HG03280 (cell line): ENCODE measurements at regions not wholly inside any gene's neighbourhood (a gene's known extent, or its start where the extent isn't known, plus 50 kb on each side); places are given as distances from the start of the nearest gene placed in this dataset.

ENCODE experiments used
- ATAC-seq: cut with Tn5 transposase; IDR thresholded peaks from one replicate; pipeline ENCODE4 v1.9.1; 2021; ENCODE audit warnings: mild to moderate bottlenecking, moderate library complexity; ENCODE audit not compliant: unreplicated experiment

- ATAC-seq = no peak
These were observed 55.7 kb upstream of the PHACTR2 start for GRCh38 chr6:143621876-143622605.

DNA sequence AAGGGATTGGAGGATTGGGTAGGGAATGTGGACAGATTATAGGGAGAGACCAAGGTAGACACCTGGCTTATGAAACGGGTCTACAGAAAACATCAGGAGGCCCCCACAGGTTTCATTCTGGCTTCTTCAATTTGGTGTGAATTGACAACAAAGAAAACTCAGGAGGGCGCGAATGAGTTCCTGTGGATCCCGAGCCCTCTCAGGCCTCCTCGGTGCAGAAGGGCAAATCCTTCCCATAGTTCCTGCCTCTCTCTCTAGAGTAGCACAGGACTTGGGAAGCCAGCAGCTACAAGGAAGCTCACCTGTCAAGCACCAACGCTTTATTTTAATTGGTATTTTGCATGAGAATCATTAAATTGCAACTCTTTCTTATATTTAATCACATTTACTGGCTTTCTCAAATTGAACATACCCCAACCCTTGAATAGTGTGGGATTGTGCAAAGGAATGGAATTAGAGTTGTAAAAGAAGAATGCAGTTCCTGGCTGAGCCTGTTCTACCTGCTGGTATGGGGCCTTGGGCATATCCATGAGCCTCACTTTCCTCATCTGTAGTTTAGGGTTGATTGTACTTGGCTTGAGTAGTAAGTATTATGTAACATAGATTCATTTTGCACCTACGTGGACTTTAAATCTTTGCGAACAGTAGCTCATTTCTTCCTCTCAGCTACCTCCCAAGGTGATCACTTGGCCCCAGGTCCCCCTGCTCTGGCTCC lies 56.4 kb upstream of the PHACTR2 start:
- no peak for ATAC-seq

GRCh38 chr6:143620447-143620846 lies 57.3 kb upstream of the PHACTR2 start:
- no peak for ATAC-seq

- no peak for ATAC-seq
These were observed 57.9 kb upstream of the PHACTR2 start for GRCh38 chr6:143619824-143620401.

- ATAC-seq = no peak
These were observed 61.0 kb upstream of the PHACTR2 start for GRCh38 chr6:143616741-143617140.

- no peak for ATAC-seq
These were observed 62.0 kb upstream of the PHACTR2 start for GRCh38 chr6:143615785-143616184.

DNA sequence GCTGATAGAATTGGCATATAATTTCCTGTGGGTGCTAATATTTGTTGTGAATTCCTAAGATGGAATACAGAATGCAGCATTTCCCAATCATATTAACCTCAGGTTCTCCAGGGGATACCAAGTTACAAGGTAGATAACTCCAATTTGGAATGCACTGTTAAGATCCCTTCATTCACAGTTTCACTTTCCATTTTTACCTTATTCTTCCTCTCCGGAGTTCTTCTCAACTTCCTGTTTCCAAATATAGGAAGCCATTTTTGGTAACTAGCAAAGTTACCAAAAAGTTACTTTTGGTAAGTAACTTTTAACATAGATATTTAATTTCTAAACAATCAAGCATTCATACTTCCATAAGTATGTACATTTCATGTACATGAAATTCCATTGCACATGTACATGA lies 63.5 kb upstream of the PHACTR2 start:
- ATAC-seq = no peak

- ATAC-seq = no peak
These were observed 64.0 kb upstream of the PHACTR2 start for GRCh38 chr6:143613749-143614148.

- ATAC-seq = no peak
These were observed 65.6 kb upstream of the PHACTR2 start for GRCh38 chr6:143612186-143612585.

- no peak for ATAC-seq
These were observed 66.2 kb upstream of the PHACTR2 start for GRCh38 chr6:143611580-143611979.

DNA sequence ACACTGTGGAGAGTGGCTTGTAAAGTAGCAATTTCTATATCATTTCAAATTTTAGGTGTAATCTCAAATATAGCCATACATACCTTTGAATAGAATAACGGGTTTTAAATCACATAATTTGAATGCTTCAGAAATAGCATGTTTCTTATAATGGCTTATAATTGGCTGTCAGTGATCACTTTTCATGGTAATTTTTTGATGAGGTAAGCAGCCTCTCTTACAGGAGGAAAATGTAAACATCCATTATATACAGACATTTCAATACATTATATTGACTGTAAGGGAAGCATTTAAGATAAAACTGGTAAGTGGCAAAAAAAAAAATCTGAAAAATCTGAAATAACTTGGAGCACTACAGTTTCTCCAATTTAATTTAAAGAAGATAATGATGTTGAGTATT lies 67.8 kb upstream of the PHACTR2 start:
- no peak for ATAC-seq

DNA sequence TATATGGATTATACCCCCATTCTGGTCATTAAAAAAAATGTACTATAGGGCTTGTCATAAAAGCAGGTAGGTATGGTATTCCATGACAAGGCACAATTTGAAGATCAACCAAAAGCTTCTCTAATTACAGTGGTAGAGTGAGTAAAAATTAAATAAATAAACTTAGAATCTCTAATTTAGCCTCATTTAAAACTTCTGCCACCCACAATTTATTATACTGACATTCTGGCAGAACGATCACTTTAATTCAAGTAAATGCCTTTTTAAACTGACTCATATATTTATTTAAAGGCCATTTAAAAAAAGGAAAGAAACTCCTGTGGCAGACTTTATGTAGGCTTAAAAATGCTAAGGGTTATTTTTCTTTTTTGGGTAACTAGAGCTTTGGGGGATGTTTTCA lies 68.3 kb upstream of the PHACTR2 start:
- ATAC-seq = no peak

DNA sequence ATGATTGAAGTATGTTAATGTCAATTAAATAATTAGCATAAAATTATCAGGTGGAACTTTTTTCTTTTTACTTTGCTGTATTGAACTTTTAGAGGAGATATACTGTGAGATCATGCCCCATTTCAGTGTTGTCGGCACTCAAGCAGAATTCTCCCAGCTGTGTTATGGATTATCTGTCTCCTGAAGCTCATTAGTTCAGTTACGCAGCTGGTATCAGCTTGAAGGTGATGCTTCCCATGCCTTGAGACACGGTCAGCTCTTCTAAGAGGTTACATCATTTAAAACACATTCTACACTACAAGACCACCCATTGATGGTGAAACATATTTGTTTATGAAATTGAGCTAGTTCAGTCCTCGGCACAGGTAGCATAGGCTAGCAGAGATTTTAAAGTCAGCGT lies 68.9 kb upstream of the PHACTR2 start:
- no peak for ATAC-seq

GRCh38 chr6:143607974-143608373 lies 69.8 kb upstream of the PHACTR2 start:
- ATAC-seq = no peak

- ATAC-seq = no peak
These were observed 70.6 kb upstream of the PHACTR2 start for GRCh38 chr6:143607168-143607567.

DNA sequence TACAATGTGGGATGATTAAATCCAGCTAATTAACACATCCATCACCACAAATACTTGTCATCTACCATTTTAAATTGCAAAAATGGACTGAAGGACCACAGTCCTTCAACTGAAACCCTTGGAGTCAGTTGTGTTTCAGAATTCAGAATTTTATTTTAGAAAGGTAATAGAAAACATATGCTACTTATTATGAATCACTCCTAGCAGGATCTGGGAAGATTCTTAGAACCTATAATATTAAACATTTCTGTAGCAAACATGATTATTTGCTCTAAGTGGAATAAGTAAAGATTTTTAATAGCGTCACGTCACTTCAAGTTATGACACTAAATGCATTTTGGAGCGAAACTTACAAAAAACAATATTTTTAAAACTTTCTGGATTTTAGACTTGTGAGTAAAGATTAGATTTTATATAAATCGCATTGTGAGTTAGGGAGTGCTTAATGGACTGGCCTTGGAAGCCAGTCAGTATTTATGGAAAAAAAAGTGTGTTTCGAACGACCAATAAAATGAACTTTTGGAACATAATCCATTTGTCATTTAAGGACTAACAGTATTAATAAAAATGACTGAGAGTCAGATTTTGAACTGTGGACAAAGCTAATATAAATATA lies 71.8 kb upstream of the PHACTR2 start:
- ATAC-seq = no peak

DNA sequence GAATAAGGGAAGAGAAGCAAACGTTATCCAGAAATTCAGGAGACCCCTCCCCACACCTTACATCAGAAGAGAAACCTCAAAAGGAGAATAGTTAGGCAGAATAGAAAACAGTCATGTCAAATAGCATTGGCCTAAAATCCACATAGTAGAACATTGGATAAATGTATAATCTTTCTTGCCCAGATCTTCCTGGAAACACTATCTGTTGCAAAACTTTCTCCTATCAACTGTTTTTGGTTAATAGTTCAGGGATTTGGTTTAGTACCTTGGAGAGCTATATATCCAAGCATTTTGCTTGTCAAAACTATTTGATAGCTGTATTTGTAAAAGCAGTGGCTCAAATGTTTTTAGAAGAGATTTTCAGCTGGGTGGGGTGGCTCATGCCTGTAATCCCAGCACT lies 74.3 kb upstream of the PHACTR2 start:
- no peak for ATAC-seq

- no peak for ATAC-seq
These were observed 76.3 kb upstream of the PHACTR2 start for GRCh38 chr6:143601504-143601903.

DNA sequence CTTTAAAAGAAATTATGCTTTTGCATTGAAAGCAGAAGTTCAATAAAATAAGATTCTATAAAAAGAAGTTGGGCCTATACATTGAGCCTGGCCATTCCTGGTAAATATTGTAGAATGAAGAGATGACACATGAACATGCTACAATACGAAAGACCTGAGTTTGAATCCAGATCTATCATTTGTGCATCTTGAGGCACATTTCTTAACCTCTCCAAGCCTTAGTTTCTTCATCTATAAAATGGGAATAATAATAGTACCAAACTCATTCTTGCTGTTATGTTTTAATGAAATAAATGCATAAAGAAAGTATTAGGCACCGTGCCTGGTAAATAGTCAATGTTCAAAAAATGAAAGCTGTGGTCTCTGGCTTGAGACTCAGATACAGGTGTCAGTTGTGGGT lies 76.9 kb upstream of the PHACTR2 start:
- ATAC-seq = no peak

DNA sequence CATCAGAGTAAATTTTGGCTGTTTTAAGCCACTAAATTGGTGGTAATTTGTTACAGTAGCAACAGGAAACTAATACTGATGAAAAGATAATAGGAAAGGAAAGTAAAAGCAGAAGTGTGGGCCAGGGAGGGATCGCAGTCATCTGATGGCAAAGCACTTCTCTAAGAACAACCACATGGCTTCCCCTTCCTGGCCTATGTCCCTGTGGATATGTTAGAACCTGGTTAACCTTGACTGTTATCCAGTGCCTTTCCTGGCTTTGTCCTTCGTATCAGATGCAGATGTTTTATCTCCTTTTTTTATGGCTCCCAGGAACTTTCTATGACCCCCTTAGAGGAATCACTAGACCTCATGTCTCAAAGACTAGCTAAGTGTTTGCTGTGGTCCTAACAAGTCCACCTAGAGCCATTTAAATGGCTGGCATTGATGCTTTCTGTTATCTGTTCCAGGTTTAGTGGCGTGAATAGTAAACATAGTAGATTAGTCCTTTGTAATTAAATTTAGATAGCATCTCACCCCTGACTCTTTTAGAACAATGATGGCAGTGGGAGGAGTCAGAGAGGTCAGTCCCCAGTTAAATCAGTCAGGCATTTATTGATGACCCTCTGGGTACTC lies 79.2 kb upstream of the PHACTR2 start:
- no peak for ATAC-seq

- ATAC-seq = no peak
These were observed 80.9 kb upstream of the PHACTR2 start for GRCh38 chr6:143596866-143597265.
